ENCODE measurements at regions not wholly inside any gene's neighbourhood (a gene's known extent, or its start where the extent isn't known, plus 50 kb on each side); places are given as distances from the start of the nearest gene placed in this dataset.

DNA sequence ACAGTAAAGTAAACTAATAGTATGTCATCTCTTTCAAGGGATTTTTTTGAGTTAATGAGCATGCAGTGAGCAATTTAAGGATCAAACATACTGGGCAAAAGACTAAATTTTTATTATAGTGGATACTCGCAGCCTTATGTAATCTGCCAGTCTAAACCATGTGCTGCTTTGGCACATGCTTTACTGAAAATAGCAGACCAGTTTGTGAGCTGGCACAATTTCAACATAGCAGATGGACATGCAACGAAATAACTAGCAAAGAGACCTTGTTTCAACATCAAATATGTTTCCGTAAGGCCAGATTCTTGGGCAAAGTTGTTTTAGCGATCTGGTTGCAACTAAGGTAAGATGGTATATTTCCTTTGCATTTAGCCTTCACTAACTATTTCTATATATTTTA is 807.3 kb downstream of the NR4A2 start:
- TF ChIP-seq, protein P1, sequence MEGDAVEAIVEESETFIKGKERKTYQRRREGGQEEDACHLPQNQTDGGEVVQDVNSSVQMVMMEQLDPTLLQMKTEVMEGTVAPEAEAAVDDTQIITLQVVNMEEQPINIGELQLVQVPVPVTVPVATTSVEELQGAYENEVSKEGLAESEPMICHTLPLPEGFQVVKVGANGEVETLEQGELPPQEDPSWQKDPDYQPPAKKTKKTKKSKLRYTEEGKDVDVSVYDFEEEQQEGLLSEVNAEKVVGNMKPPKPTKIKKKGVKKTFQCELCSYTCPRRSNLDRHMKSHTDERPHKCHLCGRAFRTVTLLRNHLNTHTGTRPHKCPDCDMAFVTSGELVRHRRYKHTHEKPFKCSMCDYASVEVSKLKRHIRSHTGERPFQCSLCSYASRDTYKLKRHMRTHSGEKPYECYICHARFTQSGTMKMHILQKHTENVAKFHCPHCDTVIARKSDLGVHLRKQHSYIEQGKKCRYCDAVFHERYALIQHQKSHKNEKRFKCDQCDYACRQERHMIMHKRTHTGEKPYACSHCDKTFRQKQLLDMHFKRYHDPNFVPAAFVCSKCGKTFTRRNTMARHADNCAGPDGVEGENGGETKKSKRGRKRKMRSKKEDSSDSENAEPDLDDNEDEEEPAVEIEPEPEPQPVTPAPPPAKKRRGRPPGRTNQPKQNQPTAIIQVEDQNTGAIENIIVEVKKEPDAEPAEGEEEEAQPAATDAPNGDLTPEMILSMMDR (IDR thresholded peaks at IDR 0.05) = no peak
- TF ChIP-seq POLR2A (IDR thresholded peaks at IDR 0.05) = no peak

Data from Peyer's patch (tissue), 4 donors.